HepG2 (cell line): ENCODE measurements at regions not wholly inside any gene's neighbourhood (a gene's known extent, or its start where the extent isn't known, plus 50 kb on each side); places are given as distances from the start of the nearest gene placed in this dataset.

Source experiments
- FOXO1 ChIP-seq: sonication (generic); formaldehyde crosslinking; IDR thresholded peaks from 2 replicates; pipeline ENCODE4 v1.4.0; 2020; ENCODE audit warnings: missing genetic modification reagents
- KDM5A ChIP-seq: fragments of 200-600 bp; sonication (generic); IDR thresholded peaks from 2 replicates; pipeline ENCODE4 v1.7.0; 2018; ENCODE audit warnings: antibody characterized with exemption, mild to moderate bottlenecking, low read length, borderline replicate concordance
- RELA ChIP-seq: sonication (generic); formaldehyde crosslinking; IDR thresholded peaks from 2 replicates; pipeline ENCODE4 v1.4.0; 2020; ENCODE audit warnings: missing genetic modification reagents
- SMC3 ChIP-seq: IDR thresholded peaks from 2 replicates; pipeline ENCODE4 v1.6.1; 2011; ENCODE audit warnings: low read length, improper control_type of control experiment
- SOX13 ChIP-seq, 3 experiments: fragments of 450-650 bp in 1 of 3; sonication (generic) in 1 of 3; formaldehyde crosslinking in 1 of 3; IDR thresholded peaks in 2 of 3; conservative IDR thresholded peaks in 1 of 3; 2 replicates each; pipeline versions ENCODE4 v1.5.0 to v1.6.1; 2016 to 2020; ENCODE audit warnings: antibody characterized with exemption in 1 of 3, mild to moderate bottlenecking in 1 of 3, missing compliant biosample characterization in 1 of 3, missing genetic modification reagents in 1 of 3, moderate library complexity in 1 of 3
- XBP1 ChIP-seq: sonication (generic); formaldehyde crosslinking; IDR thresholded peaks from 2 replicates; pipeline ENCODE4 v1.5.0; 2020; ENCODE audit warnings: missing genetic modification reagents
- ZNF224 ChIP-seq: sonication (generic); formaldehyde crosslinking; IDR thresholded peaks from 2 replicates; pipeline ENCODE4 v1.5.0; 2020; ENCODE audit warnings: mild to moderate bottlenecking, missing genetic modification reagents
- ZNF230 ChIP-seq: sonication (generic); formaldehyde crosslinking; IDR thresholded peaks from 2 replicates; pipeline ENCODE4 v1.4.0; 2020; ENCODE audit warnings: mild to moderate bottlenecking, missing genetic modification reagents
- ZNF672 ChIP-seq: sonication (generic); formaldehyde crosslinking; IDR thresholded peaks from 2 replicates; pipeline ENCODE4 v1.8.1; 2022; ENCODE audit warnings: missing genetic modification reagents
- TF ChIP-seq, protein P1 (sequence below): sonication (generic); formaldehyde crosslinking; IDR thresholded peaks from 2 replicates; pipeline ENCODE4 v1.5.1; 2020; ENCODE audit warnings: missing genetic modification reagents, mild to moderate bottlenecking, borderline replicate concordance
- TF ChIP-seq, protein P2 (sequence below): sonication (generic); formaldehyde crosslinking; conservative IDR thresholded peaks from 2 replicates; pipeline ENCODE4 v1.8.1; 2023; ENCODE audit warnings: missing genetic modification reagents
- TF ChIP-seq, protein P3 (sequence below): sonication (generic); IDR thresholded peaks from 2 replicates; pipeline ENCODE4 v1.6.1; 2016; ENCODE audit warnings: low read depth, borderline replicate concordance
- TF ChIP-seq, protein P4 (sequence below): sonication (generic); formaldehyde crosslinking; IDR thresholded peaks from 2 replicates; pipeline ENCODE4 v1.4.0; 2020; ENCODE audit warnings: mild to moderate bottlenecking, missing genetic modification reagents, borderline replicate concordance
- TF ChIP-seq, protein P5 (sequence below): sonication (generic); formaldehyde crosslinking; IDR thresholded peaks from 2 replicates; pipeline ENCODE4 v1.4.0; 2020; ENCODE audit warnings: missing genetic modification reagents, borderline replicate concordance
- TF ChIP-seq, protein P6 (sequence below): sonication (generic); formaldehyde crosslinking; IDR thresholded peaks from 2 replicates; pipeline ENCODE4 v1.8.0; 2022; ENCODE audit warnings: mild to moderate bottlenecking, missing genetic modification reagents, moderate library complexity
- TF ChIP-seq, protein P7 (sequence below): sonication (generic); formaldehyde crosslinking; IDR thresholded peaks from 2 replicates; pipeline ENCODE4 v1.4.0; 2020; ENCODE audit warnings: missing genetic modification reagents

DNA sequence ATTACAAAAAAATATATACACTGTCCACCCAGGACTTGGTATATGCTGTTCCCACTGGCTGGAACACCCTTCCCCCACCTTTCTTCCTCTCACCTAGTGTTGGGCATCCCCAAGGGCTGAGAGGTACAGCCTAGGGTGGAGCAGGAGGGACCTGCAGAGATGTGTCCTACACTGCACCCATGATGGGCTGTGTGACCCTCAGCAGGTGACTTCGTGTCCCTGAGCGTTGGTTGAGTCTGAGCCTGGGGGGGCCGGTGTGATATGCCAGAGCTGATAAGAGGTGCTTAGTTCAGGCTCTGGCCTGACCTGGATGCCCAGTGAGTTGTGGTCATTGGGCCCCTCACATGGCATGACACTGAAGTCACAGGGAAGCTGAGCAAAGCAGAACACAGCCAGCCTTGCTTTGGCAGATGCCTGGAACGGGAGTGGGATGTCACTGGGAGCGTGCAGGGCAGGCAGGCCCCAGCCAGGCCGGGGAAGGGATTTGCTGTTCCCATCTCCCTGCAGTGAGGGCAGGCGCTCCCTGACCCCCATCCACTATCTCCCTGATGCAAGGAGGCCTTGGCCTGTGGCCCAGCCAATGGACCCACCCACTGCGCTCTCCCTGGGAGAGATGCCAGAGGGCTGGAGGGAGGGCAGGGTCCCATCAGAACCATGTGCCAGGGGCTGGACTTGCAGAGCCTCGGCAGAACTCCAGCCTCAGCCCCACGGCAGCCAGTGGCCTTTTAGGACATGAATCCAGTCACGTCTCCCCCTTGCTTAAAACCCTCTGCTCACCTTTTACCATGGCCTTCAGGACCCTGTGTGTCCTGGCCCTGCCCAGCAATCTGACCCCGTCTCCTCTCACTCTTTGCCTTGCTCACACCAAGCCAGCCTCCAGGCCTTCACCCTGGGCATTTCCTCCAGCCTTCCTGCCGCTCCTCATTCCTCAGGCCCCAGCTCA lies 138.9 kb downstream of the MN1 start (continued):
- no peak for TF ChIP-seq SOX13 (IDR thresholded peaks at IDR 0.05)
- no peak for TF ChIP-seq SOX13 (CRISPR knock-in tag; conservative IDR thresholded peaks at IDR 0.05 in 1 of 2, IDR thresholded peaks at IDR 0.05 in 1 of 2)
- no peak for TF ChIP-seq RELA (CRISPR knock-in tag)
- no peak for TF ChIP-seq ZNF224
- TF ChIP-seq ZNF672 (CRISPR knock-in tag) = no peak
- TF ChIP-seq, protein P1, sequence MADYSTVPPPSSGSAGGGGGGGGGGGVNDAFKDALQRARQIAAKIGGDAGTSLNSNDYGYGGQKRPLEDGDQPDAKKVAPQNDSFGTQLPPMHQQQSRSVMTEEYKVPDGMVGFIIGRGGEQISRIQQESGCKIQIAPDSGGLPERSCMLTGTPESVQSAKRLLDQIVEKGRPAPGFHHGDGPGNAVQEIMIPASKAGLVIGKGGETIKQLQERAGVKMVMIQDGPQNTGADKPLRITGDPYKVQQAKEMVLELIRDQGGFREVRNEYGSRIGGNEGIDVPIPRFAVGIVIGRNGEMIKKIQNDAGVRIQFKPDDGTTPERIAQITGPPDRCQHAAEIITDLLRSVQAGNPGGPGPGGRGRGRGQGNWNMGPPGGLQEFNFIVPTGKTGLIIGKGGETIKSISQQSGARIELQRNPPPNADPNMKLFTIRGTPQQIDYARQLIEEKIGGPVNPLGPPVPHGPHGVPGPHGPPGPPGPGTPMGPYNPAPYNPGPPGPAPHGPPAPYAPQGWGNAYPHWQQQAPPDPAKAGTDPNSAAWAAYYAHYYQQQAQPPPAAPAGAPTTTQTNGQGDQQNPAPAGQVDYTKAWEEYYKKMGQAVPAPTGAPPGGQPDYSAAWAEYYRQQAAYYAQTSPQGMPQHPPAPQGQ = no peak
- TF ChIP-seq, protein P2, sequence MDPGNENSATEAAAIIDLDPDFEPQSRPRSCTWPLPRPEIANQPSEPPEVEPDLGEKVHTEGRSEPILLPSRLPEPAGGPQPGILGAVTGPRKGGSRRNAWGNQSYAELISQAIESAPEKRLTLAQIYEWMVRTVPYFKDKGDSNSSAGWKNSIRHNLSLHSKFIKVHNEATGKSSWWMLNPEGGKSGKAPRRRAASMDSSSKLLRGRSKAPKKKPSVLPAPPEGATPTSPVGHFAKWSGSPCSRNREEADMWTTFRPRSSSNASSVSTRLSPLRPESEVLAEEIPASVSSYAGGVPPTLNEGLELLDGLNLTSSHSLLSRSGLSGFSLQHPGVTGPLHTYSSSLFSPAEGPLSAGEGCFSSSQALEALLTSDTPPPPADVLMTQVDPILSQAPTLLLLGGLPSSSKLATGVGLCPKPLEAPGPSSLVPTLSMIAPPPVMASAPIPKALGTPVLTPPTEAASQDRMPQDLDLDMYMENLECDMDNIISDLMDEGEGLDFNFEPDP (CRISPR knock-in tag) = no peak
- TF ChIP-seq, protein P3, sequence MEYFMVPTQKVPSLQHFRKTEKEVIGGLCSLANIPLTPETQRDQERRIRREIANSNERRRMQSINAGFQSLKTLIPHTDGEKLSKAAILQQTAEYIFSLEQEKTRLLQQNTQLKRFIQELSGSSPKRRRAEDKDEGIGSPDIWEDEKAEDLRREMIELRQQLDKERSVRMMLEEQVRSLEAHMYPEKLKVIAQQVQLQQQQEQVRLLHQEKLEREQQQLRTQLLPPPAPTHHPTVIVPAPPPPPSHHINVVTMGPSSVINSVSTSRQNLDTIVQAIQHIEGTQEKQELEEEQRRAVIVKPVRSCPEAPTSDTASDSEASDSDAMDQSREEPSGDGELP = no peak
- no peak for TF ChIP-seq SMC3
- TF ChIP-seq, protein P4, sequence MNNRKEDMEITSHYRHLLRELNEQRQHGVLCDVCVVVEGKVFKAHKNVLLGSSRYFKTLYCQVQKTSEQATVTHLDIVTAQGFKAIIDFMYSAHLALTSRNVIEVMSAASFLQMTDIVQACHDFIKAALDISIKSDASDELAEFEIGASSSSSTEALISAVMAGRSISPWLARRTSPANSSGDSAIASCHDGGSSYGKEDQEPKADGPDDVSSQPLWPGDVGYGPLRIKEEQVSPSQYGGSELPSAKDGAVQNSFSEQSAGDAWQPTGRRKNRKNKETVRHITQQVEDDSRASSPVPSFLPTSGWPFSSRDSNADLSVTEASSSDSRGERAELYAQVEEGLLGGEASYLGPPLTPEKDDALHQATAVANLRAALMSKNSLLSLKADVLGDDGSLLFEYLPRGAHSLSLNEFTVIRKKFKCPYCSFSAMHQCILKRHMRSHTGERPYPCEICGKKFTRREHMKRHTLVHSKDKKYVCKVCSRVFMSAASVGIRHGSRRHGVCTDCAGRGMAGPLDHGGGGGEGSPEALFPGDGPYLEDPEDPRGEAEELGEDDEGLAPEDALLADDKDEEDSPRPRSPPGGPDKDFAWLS (CRISPR knock-in tag) = no peak
- TF ChIP-seq, protein P5, sequence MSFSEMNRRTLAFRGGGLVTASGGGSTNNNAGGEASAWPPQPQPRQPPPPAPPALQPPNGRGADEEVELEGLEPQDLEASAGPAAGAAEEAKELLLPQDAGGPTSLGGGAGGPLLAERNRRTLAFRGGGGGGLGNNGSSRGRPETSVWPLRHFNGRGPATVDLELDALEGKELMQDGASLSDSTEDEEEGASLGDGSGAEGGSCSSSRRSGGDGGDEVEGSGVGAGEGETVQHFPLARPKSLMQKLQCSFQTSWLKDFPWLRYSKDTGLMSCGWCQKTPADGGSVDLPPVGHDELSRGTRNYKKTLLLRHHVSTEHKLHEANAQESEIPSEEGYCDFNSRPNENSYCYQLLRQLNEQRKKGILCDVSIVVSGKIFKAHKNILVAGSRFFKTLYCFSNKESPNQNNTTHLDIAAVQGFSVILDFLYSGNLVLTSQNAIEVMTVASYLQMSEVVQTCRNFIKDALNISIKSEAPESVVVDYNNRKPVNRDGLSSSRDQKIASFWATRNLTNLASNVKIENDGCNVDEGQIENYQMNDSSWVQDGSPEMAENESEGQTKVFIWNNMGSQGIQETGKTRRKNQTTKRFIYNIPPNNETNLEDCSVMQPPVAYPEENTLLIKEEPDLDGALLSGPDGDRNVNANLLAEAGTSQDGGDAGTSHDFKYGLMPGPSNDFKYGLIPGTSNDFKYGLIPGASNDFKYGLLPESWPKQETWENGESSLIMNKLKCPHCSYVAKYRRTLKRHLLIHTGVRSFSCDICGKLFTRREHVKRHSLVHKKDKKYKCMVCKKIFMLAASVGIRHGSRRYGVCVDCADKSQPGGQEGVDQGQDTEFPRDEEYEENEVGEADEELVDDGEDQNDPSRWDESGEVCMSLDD (CRISPR knock-in tag) = no peak
- TF ChIP-seq FOXO1 = no peak
- TF ChIP-seq, protein P6, sequence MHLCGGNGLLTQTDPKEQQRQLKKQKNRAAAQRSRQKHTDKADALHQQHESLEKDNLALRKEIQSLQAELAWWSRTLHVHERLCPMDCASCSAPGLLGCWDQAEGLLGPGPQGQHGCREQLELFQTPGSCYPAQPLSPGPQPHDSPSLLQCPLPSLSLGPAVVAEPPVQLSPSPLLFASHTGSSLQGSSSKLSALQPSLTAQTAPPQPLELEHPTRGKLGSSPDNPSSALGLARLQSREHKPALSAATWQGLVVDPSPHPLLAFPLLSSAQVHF (CRISPR knock-in tag) = no peak
- TF ChIP-seq, protein P7, sequence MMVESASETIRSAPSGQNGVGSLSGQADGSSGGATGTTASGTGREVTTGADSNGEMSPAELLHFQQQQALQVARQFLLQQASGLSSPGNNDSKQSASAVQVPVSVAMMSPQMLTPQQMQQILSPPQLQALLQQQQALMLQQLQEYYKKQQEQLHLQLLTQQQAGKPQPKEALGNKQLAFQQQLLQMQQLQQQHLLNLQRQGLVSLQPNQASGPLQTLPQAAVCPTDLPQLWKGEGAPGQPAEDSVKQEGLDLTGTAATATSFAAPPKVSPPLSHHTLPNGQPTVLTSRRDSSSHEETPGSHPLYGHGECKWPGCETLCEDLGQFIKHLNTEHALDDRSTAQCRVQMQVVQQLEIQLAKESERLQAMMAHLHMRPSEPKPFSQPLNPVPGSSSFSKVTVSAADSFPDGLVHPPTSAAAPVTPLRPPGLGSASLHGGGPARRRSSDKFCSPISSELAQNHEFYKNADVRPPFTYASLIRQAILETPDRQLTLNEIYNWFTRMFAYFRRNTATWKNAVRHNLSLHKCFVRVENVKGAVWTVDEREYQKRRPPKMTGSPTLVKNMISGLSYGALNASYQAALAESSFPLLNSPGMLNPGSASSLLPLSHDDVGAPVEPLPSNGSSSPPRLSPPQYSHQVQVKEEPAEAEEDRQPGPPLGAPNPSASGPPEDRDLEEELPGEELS (CRISPR knock-in tag) = no peak
- TF ChIP-seq XBP1 (CRISPR knock-in tag) = no peak
- TF ChIP-seq KDM5A = no peak
- no peak for TF ChIP-seq ZNF230
